Superior temporal gyrus (tissue), 1 donor: ENCODE measurements at regions not wholly inside any gene's neighbourhood (a gene's known extent, or its start where the extent isn't known, plus 50 kb on each side); places are given as distances from the start of the nearest gene placed in this dataset.

Source experiments
- DNase-seq: peaks from one replicate; pipeline ENCODE4 v3.0.0-alpha.2; 2016; ENCODE audit errors: extremely low spot score

- DNase-seq, result no peak
Observed at GRCh38 chr6:167493976-167494697, 169.3 kb downstream of the TTLL2 start.

GRCh38 chr6:167494698-167495435 lies 170.0 kb downstream of the TTLL2 start:
- no peak for DNase-seq

GRCh38 chr6:167495506-167496401 lies 170.9 kb downstream of the TTLL2 start:
- DNase-seq, result peak; percentile 89

- no peak for DNase-seq
Observed at GRCh38 chr6:167496707-167497106, 171.8 kb downstream of the TTLL2 start.

GRCh38 chr6:167497428-167498056 lies 172.7 kb downstream of the TTLL2 start:
- DNase-seq, result no peak

- no peak for DNase-seq
Observed at GRCh38 chr6:167499161-167499660, 174.3 kb downstream of the TTLL2 start.

- DNase-seq, result no peak
Observed at GRCh38 chr6:167500961-167501360, 176.1 kb downstream of the TTLL2 start.

- no peak for DNase-seq
Observed at GRCh38 chr6:167501831-167502385, 177.0 kb downstream of the TTLL2 start.

GRCh38 chr6:167502471-167502870 lies 177.6 kb downstream of the TTLL2 start:
- no peak for DNase-seq

- no peak for DNase-seq
Observed at GRCh38 chr6:167504385-167504961, 179.6 kb downstream of the TTLL2 start.

GRCh38 chr6:167505199-167505598 lies 180.3 kb downstream of the TTLL2 start:
- no peak for DNase-seq

- no peak for DNase-seq
Observed at GRCh38 chr6:167505782-167506181, 180.9 kb downstream of the TTLL2 start.

- no peak for DNase-seq
Observed at GRCh38 chr6:167506443-167507301, 181.8 kb downstream of the TTLL2 start.

GRCh38 chr6:167507376-167507945 lies 182.6 kb downstream of the TTLL2 start:
- no peak for DNase-seq

- no peak for DNase-seq
Observed at GRCh38 chr6:167508919-167509852, 184.3 kb downstream of the TTLL2 start.

GRCh38 chr6:167509853-167510220 lies 185.0 kb downstream of the TTLL2 start:
- DNase-seq, result no peak

- no peak for DNase-seq
Observed at GRCh38 chr6:167510648-167511047, 185.8 kb downstream of the TTLL2 start.

- DNase-seq, result no peak
Observed at GRCh38 chr6:167512696-167513375, 187.9 kb downstream of the TTLL2 start.
